GM18870 (cell line): ENCODE measurements at regions not wholly inside any gene's neighbourhood (a gene's known extent, or its start where the extent isn't known, plus 50 kb on each side); places are given as distances from the start of the nearest gene placed in this dataset.

Source experiments
- ATAC-seq: cut with Tn5 transposase; IDR thresholded peaks from one replicate; pipeline ENCODE4 v1.9.1; 2021; ENCODE audit warnings: moderate library complexity; ENCODE audit not compliant: unreplicated experiment

DNA sequence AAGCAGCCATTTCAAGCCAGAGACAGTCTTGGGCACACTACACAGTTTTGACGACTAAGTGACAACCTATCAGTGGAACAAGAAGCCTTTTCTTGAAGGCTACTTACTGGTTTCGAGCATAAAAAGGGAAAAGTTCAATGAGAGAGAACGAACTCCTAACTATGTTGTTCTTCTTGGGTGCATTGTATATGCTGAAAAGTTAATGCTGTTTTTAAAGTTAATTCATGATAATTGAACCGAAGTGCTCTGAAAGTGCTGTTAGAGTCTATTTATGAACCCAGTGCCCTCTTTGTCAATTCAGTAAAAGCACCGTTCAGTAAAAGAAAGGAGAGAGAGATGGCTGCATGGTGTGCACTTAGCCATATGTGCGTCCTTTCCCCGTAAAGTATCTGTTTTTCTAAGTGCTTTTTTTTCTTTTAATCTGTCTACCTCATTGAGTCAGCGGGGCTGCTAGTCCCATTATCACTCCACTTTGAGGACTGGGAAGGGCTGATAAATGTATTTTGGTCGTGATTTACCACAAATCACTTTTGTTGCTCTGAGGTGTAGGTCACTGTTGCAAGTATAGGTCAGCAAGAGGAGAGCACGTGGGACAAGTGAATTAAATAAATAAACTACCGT, 380.7 kb upstream of the GOLIM4 start:
- no peak for ATAC-seq

DNA sequence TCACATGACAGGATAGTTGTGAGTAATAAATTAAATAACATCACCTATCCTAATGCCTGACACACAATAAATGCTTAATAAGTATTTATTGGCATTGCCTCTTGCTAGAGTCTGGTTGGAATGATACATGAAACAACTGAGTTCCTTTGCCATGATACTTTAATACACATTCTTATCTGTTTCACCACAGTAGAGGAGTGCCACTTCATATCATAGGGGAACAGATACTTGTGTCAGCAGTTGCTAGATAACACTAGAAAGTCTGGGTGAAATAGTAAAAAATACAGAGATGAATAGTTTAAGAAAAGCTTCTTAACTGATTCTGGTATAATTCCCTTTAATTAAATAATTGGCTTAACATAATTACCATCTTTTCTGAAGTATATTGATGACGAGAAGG, 380.0 kb upstream of the GOLIM4 start:
- no peak for ATAC-seq

DNA sequence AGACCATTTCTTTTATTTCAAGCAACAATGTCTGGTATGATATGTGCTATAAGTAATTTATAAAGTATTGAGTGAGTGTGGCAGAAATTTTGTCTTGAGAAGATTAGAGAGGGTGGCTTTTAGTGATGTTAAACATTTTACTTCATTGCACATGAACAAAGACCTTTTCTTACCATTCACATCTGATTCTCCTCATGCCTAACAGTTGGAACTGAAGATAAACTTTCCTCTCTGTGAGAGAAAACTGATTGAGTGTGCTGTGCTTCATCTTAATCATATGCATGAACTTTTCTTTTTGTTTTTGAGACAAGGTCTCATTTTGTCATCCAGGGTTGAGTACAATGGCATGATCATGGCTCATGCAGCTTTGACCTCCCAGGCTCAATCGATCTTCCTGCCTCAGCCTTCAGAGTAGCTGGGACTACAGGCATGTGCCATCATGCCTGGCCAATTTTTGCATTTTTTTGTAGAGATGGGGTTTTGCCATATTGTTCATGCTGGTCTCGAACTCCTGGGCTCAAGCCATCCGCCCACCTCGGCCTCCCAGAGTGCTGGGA, 377.7 kb upstream of the GOLIM4 start:
- ATAC-seq: no peak

DNA sequence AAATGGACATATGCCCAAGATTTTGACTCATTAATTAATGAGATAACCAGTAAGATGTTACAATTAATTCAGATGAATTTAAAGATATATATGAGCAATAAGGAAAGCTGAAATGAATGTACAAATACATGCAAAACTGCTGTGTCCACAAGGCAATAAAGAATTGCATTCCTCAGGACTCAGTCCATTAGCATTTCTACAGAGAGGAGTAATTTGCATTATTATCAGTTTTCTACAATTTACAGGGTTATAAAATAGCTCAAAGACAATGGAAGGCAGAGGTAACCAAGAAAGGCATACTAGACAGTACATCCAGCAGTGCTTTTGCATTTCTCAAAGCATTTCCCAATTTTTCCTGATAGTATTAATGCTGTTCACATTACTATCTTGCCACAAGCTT, 377.1 kb upstream of the GOLIM4 start:
- ATAC-seq: no peak

DNA sequence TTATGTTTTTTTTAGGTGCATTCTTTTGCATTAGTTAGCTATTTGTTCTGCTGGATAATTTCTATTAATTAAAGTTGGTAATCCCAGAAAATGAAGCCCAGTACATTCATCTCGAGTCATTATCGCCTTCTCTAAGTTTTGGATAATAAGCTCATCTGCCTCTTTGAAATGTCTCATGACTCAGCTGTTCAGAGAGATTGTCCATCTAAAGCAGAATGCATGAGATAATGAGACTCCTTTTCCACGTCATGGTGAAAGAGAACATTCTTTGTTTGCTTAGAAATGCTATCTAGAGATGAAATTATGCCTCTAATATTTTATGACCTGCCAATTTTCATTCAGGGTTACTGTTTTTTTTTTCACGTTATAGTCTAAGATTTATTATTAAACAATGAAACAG, 374.7 kb upstream of the GOLIM4 start:
- ATAC-seq: no peak

DNA sequence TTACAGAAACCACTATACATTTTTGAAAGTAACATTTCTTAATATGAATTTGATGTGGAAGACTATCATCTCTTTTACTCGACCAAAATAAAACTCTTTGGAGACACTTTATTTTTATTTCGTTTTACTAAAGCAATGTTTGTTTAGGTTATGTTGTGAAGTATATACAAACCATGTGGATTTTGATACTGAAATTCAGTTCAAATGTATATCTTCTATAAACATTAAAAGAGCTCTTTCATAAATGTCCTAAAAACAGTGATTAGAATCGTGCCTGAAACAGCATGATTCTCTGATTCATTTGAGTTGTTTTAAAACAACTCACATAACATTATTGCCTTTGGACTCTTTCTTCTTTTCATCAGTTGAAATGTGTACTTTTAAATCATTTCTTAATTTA, 373.7 kb upstream of the GOLIM4 start:
- ATAC-seq: no peak

DNA sequence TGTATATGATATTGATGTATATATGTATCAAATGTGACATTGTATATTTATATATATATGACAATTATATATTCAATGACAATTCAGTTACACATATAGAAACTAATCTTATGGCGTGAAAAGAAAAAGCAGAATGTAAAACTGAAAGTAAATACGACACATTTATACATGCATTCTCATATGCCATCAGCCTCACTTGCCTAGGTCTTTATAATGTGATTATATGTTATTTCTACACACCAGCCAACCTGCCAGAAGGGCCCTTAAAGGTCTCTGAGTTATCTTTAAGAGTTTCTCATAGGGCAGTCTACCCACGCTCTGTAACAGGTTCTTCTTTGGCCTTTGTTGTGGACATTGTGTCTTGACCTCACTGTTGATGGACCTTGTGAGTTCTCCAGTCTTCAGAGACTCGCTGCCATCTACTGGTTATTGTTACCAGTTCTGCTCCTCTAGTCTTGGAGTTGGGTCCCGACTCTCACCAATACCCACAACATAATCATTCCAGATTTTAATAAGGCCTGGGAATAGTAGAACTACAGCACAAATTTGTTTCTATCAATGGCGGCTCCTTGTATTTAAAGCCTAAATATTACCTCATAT, 371.5 kb upstream of the GOLIM4 start:
- peak; percentile 81 for ATAC-seq

DNA sequence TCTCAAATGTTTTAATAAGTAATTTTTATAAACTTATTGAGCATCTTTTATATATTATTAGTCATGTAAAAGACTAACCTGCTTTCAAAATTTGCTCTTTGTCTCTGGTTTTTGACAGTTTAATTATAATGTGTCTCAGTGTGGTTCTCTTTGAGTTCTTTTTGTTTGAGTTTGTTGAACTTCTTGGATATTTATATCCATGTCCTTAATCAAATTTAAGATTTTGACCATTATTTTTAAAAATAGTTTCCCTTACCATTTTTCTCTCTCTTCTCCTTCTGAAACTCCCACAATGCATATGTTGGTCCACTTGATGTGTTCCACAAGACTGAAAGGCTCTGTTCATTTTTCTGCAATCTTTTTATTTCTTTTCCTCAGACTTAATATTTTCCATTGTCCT, 366.1 kb upstream of the GOLIM4 start:
- ATAC-seq: no peak

DNA sequence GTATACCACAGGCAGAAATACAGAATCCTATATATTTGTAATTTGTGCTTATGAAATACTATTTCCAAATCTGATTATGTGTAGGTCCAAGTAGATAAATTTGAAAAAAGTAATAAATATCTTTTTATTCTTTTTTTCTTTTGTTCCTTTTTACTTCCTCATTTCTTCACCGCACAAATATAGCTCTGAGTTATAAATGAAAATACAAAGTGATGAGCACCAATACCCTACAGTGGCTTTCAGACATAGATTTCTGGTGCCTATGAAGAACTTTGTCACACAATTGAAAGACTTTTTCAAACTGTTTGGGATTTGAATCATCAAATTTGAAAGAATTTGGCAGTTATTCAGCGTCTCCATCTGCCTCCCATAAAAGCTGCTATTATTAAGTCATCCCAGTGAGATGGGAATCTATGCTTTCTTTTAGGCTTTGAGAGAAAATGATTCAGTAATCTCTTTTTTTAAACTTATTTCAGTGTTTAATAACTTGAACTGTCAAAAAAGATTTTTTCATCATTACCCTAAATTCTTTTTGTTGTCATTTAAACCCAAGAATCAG, 363.6 kb upstream of the GOLIM4 start:
- no peak for ATAC-seq

DNA sequence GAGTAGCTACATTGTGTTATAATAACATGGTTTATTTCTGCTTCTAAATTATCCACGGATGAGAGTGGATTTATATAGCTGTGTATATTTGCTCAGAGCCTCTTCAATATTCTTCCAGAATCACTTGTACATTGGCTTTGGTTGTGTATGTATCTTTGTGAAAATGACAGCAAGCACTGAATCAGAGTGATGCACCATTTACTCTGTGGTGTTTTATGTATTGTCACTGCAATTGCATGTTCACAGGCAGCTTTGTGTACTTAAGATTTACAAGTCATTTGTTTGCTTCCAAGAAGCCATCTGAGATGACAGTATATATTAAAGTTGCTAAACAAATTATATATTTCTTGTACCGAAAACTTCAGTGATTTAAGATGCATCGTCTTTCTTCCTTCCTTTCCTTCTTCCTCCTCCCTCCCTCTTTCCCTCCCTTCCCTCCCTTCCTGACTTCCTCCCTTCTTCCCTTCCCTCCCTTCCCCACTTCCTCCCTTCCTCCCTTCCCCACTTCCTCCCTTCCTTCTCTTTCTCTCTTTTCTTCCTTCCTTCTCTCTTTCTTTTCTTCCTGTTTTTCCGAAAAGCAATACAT, 362.3 kb upstream of the GOLIM4 start:
- no peak for ATAC-seq

DNA sequence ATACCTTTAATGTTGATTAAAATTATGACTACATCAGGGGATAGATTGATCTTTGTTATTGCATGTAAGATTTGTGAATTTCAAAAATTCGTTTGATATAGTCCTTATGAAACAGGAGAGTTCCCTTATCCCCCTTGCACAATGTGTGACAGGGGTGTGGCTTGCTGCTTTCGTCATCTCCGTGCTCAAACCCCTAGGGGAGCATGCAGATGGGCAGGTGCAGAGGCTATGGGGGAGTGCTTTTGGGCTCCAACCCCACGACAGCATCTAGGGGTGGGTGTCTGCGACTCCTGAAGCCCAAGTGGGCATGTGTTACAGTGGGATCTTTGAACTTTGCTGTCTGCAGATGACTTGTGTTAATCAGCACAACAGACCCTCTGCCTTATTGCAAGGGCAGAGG, 360.1 kb upstream of the GOLIM4 start:
- no peak for ATAC-seq

DNA sequence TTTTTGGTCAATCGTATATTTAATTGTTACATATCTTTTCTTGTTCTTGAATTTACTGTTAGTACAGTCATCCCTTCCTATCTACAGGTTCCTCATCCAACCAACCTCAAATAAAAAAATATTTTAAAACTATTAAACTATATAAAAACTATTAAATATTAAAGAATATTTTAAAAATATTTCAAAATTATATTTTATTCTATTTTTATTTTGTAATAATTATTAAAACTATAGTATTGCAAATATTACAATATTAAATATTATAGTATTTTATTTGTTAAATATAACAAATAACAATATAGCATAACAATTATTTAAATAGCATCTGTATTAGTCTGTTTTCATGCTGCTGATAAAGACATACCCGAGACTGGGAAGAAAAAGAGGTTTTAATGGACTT, 357.9 kb upstream of the GOLIM4 start:
- ATAC-seq: no peak

DNA sequence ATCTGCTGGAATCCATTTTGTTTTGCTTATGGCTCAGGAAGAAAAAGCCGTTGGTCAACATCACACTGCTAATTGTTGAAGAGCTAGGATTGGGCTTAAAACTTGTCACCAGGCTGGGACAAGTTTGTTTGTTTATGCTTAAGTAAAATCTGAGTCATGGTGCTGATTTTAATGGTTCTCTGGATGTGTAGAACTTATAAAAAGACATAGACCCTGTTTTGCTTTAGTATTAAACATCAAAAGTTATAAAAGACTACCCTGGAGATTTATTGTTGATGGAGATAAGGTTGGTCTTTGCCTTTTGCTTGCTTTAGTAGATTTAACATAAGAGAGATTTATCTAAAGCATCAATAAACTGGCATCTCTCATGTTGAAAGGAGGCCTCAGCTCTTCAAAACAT, 348.2 kb upstream of the GOLIM4 start:
- ATAC-seq: no peak

DNA sequence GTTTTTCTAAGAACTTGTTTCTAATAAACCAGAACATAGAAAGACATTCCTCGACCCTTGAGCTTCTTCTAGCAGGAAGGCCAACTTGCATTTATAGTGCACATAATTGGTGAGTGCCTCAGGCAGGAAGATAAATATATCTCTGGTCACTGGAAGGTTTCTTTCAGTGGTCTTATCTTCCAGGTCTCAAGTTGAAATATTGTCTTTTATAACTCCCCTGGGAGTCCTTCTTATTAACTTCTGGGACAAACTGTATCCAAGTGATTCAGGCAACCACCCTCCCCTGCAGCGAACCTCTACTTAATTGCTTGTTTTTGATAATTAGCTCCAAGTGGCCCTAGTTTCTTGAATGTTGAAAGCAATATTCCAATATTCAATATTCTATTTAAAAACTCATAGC, 346.8 kb upstream of the GOLIM4 start:
- no peak for ATAC-seq

DNA sequence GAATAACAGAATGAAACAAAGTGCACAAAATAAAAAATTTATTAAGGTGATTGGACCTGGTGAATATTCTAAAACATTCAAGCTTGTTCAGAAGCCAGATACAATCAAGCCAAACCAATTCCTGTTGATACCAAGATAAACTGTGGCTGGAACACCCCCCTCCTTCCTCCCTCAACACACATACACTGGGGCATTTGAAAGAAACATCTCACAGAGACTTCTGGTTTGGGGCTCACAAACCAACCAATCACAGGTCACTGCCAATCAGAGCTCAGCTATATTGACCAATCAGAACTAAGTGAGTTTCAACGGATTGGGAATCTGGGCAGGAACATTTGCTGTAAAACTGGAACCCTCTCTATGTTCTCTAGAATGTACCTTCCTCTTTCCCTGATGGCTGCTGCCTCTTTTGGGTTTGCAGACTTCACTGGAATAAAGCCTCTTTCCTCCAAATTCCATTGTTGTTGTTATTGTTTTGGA, 340.6 kb upstream of the GOLIM4 start:
- no peak for ATAC-seq

DNA sequence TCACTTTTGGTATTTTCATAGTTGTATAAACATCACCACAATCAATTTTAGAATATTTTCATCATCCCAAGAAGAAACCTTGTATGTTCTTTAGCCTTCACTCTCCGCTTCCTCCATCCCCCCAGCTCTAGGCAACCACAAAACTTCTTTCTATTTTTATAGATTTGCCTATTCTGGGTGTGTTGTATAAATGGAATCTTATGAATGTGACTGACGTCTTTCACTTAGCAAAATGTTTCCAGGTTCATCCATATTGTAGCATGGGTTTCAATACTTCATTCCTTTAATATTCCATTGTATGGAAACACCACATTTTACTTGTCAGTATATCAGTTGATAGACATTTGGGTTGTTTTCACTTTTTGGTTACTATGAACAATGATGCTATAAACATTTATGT, 335.8 kb upstream of the GOLIM4 start:
- no peak for ATAC-seq

DNA sequence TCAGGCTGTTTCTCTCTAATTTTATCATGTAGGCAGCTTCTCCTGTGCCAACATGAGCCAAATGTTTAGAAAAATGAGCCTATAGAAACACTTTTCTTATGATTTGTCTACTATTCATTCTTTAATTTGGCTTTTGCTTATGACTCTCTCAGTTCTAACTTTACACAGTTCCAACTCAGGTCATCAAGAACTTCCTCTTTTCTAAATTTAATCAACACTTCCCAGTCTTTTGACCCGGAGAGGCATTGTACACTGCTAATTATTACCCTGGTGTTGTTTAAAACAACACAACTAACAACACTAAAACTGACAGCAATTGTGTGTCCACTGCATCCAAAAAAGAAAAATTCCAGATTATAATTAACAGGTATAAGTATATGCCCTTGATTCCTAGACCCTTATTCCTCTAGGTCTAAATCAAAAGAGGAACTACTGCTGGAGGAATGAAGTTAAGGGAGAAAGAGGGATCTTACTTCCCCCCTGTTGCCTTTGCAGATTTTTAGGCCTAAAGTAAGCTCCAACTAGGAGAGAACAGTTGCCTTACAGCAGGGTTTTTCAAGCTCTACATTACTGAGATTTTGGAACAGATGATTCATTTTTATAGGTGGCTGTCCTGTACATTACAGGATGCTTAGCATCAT, 332.2 kb upstream of the GOLIM4 start:
- ATAC-seq: peak; percentile 43

DNA sequence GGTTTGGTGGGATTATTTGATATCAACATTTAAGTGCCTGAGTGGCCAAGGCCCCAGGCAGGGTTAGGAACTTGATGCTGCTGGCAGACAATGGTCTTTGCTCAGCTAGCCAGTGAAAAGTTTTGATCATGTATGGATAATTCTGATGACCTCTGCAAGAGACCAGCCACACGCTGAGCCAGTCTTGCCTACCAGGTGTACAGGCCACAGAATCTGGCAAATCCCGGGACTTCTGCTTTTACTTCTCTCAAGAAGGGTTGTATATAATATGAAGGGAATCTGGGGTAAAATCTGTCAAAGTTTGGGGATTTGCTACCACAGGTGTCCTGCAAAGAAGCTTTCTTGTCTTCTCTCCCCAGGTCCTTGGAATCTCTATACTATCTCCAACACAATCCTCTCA, 331.4 kb upstream of the GOLIM4 start:
- no peak for ATAC-seq

DNA sequence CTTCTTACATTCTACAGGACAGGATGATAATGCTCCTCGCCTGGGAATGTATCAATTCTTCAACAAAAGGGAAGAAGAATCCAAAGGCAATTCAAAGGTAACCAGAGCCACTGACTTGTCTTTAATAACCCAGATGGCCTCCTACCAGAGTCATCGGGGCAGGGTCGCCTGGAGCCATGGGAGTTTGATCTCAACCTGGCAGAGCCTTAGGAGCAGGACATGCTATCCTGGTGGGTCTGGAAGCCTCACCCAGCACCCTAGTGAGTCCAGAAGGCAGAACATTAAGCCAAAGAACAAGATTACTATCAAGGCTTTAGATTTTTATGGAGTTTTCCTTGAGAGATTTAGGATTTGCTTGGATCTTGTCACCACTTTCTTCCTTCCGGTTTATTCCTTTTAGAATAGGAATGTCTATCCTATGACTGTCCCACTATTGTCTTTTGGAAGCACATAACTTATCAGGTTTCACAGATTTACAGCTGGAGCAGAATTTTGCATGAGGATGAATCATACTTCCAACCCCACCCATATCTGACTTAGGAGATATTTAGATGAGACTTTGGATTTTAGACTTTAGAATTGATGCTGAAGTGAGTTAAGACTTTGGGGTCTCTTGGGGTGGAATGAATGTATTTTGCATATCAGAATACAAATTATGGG, 330.3 kb upstream of the GOLIM4 start:
- ATAC-seq: no peak

DNA sequence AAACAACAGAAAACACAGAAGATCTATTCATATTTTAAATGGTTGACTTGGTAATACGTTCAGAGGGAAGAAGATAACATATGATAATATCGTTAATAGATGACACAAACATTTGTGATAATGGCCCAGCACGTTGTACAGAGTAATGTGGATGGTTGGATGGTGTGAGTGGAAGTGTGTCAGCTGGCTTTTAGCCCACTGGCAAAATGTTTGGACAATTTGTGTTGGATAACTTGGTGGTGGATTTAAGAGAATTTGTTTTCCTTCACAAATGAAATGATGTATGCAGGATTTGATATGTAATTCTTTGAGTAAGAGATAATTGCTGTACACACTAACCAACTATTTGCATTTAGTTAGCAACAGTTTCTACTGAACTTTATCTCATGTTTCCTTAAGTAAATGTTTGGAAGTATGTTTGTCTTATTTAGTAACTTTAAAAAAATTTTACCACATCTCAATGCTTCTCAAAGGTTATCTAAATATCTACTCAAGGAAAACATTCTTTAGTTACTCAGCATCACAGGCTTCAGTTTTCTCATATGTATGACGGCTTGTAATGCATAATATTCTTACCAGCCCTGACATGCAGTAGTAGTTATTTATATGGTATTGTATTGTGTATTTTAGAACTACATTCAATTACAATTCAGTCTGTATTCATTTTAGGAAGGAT, 328.5 kb upstream of the GOLIM4 start:
- no peak for ATAC-seq

DNA sequence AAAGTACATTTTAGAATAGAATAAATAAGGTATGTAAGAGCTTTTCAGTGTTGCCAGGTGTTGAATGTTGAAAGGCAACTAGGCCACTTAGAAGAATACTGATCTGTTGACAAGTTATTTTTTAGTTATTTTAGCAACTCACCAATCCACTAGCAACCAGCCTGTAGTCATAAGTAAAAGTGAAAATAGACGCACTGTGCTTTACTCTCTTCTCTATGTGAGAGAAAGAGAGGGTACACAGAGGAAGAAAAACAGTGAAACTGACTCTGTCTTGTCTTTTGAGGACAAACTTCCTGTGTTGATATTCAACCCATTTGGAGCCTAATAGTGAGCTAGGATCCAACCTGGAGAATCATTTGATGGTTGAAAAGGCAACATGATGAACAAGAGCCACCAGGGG, 327.1 kb upstream of the GOLIM4 start:
- peak; percentile 39 for ATAC-seq
